ENCODE measurements at regions not wholly inside any gene's neighbourhood (a gene's known extent, or its start where the extent isn't known, plus 50 kb on each side); places are given as distances from the start of the nearest gene placed in this dataset.

- H3K27ac ChIP-seq = no peak overlapping the region
- no peaks in the 10 kb centered on the region for H3K36me3 ChIP-seq
- H3K4me3 ChIP-seq = no peak overlapping the region
- no peak for DNase-seq (ENCODE audit: low read depth in 1 of 2, low spot score in 1 of 2)
- no peaks in the 10 kb centered on the region for H3K27me3 ChIP-seq
- TF ChIP-seq, protein P1, sequence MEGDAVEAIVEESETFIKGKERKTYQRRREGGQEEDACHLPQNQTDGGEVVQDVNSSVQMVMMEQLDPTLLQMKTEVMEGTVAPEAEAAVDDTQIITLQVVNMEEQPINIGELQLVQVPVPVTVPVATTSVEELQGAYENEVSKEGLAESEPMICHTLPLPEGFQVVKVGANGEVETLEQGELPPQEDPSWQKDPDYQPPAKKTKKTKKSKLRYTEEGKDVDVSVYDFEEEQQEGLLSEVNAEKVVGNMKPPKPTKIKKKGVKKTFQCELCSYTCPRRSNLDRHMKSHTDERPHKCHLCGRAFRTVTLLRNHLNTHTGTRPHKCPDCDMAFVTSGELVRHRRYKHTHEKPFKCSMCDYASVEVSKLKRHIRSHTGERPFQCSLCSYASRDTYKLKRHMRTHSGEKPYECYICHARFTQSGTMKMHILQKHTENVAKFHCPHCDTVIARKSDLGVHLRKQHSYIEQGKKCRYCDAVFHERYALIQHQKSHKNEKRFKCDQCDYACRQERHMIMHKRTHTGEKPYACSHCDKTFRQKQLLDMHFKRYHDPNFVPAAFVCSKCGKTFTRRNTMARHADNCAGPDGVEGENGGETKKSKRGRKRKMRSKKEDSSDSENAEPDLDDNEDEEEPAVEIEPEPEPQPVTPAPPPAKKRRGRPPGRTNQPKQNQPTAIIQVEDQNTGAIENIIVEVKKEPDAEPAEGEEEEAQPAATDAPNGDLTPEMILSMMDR (IDR thresholded peaks at IDR 0.05; ENCODE audit: low read depth, low read length) = no peak
- H3K4me1 ChIP-seq (ENCODE audit: low read depth) = no peaks in the 10 kb centered on the region
- no peaks in the 10 kb centered on the region for H3K9me3 ChIP-seq (ENCODE audit: low read depth)
These were observed 205.2 kb downstream of the MYLK4 start for GRCh38 chr6:2545383-2546038.

- no peak overlapping the region for H3K4me3 ChIP-seq
- no peaks in the 10 kb centered on the region for H3K27me3 ChIP-seq
- TF ChIP-seq, protein P1 (IDR thresholded peaks at IDR 0.05; ENCODE audit: low read depth, low read length) = no peak
- no peak for DNase-seq (ENCODE audit: low read depth in 1 of 2, low spot score in 1 of 2)
- no peaks in the 10 kb centered on the region for H3K36me3 ChIP-seq
- no peak overlapping the region for H3K27ac ChIP-seq
- H3K4me1 ChIP-seq (ENCODE audit: low read depth) = no peaks in the 10 kb centered on the region
- H3K9me3 ChIP-seq (ENCODE audit: low read depth) = no peaks in the 10 kb centered on the region
These were observed 207.4 kb downstream of the MYLK4 start for GRCh38 chr6:2543321-2543720.

DNA sequence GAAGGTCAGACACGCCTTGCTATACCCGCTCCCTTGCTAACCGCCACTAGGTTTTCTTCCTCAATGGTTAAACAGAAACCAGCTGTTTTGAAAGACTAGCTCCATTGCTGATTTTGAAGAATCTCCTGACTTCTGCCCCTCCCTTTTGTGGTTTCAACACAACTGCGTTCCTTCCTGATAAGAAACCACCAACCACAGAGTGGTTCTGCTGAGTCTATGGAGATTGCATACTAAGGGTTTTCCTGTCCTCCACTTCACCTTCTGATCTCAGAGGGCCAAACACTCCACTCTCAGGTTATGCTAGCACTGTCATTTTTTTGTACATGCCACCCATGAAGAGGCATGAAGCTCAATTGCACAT lies 207.9 kb downstream of the MYLK4 start:
- no peaks in the 10 kb centered on the region for H3K36me3 ChIP-seq
- no peaks in the 10 kb centered on the region for H3K4me1 ChIP-seq (ENCODE audit: low read depth)
- no peak overlapping the region for H3K4me3 ChIP-seq
- H3K27me3 ChIP-seq = no peaks in the 10 kb centered on the region
- DNase-seq (ENCODE audit: low read depth in 1 of 2, low spot score in 1 of 2) = peak in 1 of 2 donors; percentile 96
- TF ChIP-seq, protein P1 (IDR thresholded peaks at IDR 0.05; ENCODE audit: low read depth, low read length) = no peak
- H3K9me3 ChIP-seq (ENCODE audit: low read depth) = no peaks in the 10 kb centered on the region
- no peak overlapping the region for H3K27ac ChIP-seq

GRCh38 chr6:2542101-2542857 lies 208.4 kb downstream of the MYLK4 start:
- no peaks in the 10 kb centered on the region for H3K27me3 ChIP-seq
- no peaks in the 10 kb centered on the region for H3K4me1 ChIP-seq (ENCODE audit: low read depth)
- H3K4me3 ChIP-seq = no peak overlapping the region
- no peak overlapping the region for H3K27ac ChIP-seq
- DNase-seq (ENCODE audit: low read depth in 1 of 2, low spot score in 1 of 2) = no peak
- no peaks in the 10 kb centered on the region for H3K9me3 ChIP-seq (ENCODE audit: low read depth)
- H3K36me3 ChIP-seq = no peaks in the 10 kb centered on the region
- TF ChIP-seq, protein P1 (IDR thresholded peaks at IDR 0.05; ENCODE audit: low read depth, low read length) = no peak

DNA sequence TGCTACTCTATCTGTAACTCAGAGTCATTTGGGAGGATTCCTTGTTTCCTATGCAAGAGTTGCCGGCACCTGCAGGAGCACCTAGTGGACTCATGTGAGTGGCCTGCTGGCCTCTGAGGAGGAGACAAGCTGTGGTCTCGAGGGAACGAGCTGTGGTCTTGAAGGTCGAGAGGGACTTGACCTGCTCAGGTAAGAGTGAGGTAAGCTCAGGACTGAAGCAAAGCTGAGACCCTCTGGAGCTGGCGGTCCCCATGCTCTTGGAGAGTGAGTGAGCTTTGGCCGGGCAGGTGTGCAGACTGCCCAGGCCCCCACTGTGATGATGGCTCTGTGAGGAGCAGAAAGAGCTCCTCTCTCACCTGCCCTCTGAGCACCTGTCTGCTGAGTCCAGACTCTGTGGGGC lies 214.3 kb downstream of the MYLK4 start:
- TF ChIP-seq, protein P1 (IDR thresholded peaks at IDR 0.05; ENCODE audit: low read depth, low read length) = no peak
- no peaks in the 10 kb centered on the region for H3K27me3 ChIP-seq
- no peaks in the 10 kb centered on the region for H3K9me3 ChIP-seq (ENCODE audit: low read depth)
- no peak overlapping the region for H3K27ac ChIP-seq
- no peaks in the 10 kb centered on the region for H3K36me3 ChIP-seq
- DNase-seq (ENCODE audit: low read depth in 1 of 2, low spot score in 1 of 2) = no peak
- no peak overlapping the region for H3K4me3 ChIP-seq
- H3K4me1 ChIP-seq (ENCODE audit: low read depth) = no peaks in the 10 kb centered on the region

Data from cardiac muscle cell (in vitro differentiated cells and primary cell).